HT-29 (cell line): ENCODE measurements at regions not wholly inside any gene's neighbourhood (a gene's known extent, or its start where the extent isn't known, plus 50 kb on each side); places are given as distances from the start of the nearest gene placed in this dataset.
"Not testable (repeated sequence)": the region's sequence is repeated elsewhere in the genome, so short reads cannot be mapped to it uniquely, and the experiment has no call there.

Experiments
- DNase-seq: peaks from one replicate; pipeline ENCODE4 v3.0.0-alpha.2; 2015; ENCODE audit warnings: low spot score

- DNase-seq: no peak
These were observed 72.9 kb downstream of the ZNF622 start for GRCh38 chr5:16392718-16393117.

GRCh38 chr5:16391858-16392649, 73.5 kb downstream of the ZNF622 start:
- no peak for DNase-seq

- no peak for DNase-seq
These were observed 74.8 kb downstream of the ZNF622 start for GRCh38 chr5:16390825-16391224.

- no peak for DNase-seq
These were observed 80.0 kb downstream of the ZNF622 start for GRCh38 chr5:16385516-16386090.

GRCh38 chr5:16384804-16385203, 80.8 kb downstream of the ZNF622 start:
- no peak for DNase-seq

GRCh38 chr5:16384222-16384621, 81.4 kb downstream of the ZNF622 start:
- no peak for DNase-seq

- no peak for DNase-seq
These were observed 82.0 kb downstream of the ZNF622 start for GRCh38 chr5:16383544-16384052.

- DNase-seq: no peak
These were observed 83.6 kb downstream of the ZNF622 start for GRCh38 chr5:16382047-16382446.

GRCh38 chr5:16378762-16379161, 86.8 kb downstream of the ZNF622 start:
- no peak for DNase-seq

- no peak for DNase-seq
These were observed 93.1 kb downstream of the ZNF622 start for GRCh38 chr5:16372493-16372892.

GRCh38 chr5:16366491-16366890, 99.1 kb downstream of the ZNF622 start:
- no peak for DNase-seq

GRCh38 chr5:16364910-16365309, 100.7 kb downstream of the ZNF622 start:
- no peak for DNase-seq

- DNase-seq: not testable (repeated sequence)
These were observed 112.2 kb downstream of the ZNF622 start for GRCh38 chr5:16353439-16353838.

GRCh38 chr5:16350816-16351215, 114.8 kb downstream of the ZNF622 start:
- no peak for DNase-seq

- DNase-seq: no peak
These were observed 119.2 kb downstream of the ZNF622 start for GRCh38 chr5:16346380-16346779.

- DNase-seq: peak; percentile 24
These were observed 120.1 kb downstream of the ZNF622 start for GRCh38 chr5:16345454-16345853.

- no peak for DNase-seq
These were observed 139.5 kb downstream of the ZNF622 start for GRCh38 chr5:16326137-16326536.

- no peak for DNase-seq
These were observed 141.7 kb upstream of the MARCHF11 start for GRCh38 chr5:16321284-16321683.

- DNase-seq: no peak
These were observed 135.9 kb upstream of the MARCHF11 start for GRCh38 chr5:16315501-16315900.

- DNase-seq: no peak
These were observed 134.2 kb upstream of the MARCHF11 start for GRCh38 chr5:16313761-16314160.

GRCh38 chr5:16312785-16313184, 133.2 kb upstream of the MARCHF11 start:
- DNase-seq: no peak

- no peak for DNase-seq
These were observed 132.1 kb upstream of the MARCHF11 start for GRCh38 chr5:16311666-16312065.

- no peak for DNase-seq
These were observed 127.2 kb upstream of the MARCHF11 start for GRCh38 chr5:16306812-16307211.
